H1 (cell line): ENCODE measurements at regions not wholly inside any gene's neighbourhood (a gene's known extent, or its start where the extent isn't known, plus 50 kb on each side); places are given as distances from the start of the nearest gene placed in this dataset.

ENCODE experiments used
- CTCF ChIA-PET: fragments of 300-600 bp; sonication (Branson Sonifier 250); formaldehyde crosslinking; loops from one replicate; lab custom pipeline; 2021; ENCODE audit not compliant: partially characterized antibody; lab: Charles Lee
- POLR2A ChIA-PET: fragments of 300-600 bp; sonication (Branson Sonifier 250); formaldehyde crosslinking; loops from one replicate; lab custom pipeline; 2021; ENCODE audit warnings: inconsistent platforms; ENCODE audit not compliant: partially characterized antibody; lab: Charles Lee
- DNase-seq, 2 experiments: peaks; one replicate each; pipeline versions ENCODE4 v3.0.0 to v3.0.0-alpha.2; 2010 to 2022; ENCODE audit warnings: low spot score in 2 of 2, low read depth in 1 of 2, mixed read lengths in 1 of 2
- FAIRE-seq: peaks from 2 replicates; lab custom pipeline; 2011; peaks lifted over from hg19 to GRCh38; lab: Jason Lieb, UNC
- H2AFZ ChIP-seq: 2 replicates; pipeline ENCODE4 v1.8.1; 2012; ENCODE audit warnings: low read length, inconsistent platforms
- H2AK5ac ChIP-seq: 2 replicates; pipeline ENCODE4 v1.6.1; 2013; ENCODE audit warnings: low read depth, low read length
- H2BK120ac ChIP-seq: replicated peaks from 2 replicates; pipeline ENCODE3; 2013; ENCODE audit warnings: low read depth, low read length, inconsistent platforms
- H2BK12ac ChIP-seq: 2 replicates; pipeline ENCODE4 v1.6.1; 2013; ENCODE audit warnings: low read depth, low read length
- H2BK15ac ChIP-seq: 2 replicates; pipeline ENCODE4 v1.6.1; 2013; ENCODE audit warnings: low read length
- H2BK20ac ChIP-seq: 2 replicates; pipeline ENCODE4 v1.6.1; 2013; ENCODE audit warnings: low read length
- H2BK5ac ChIP-seq: 2 replicates; pipeline ENCODE4 v1.6.1; 2013; ENCODE audit warnings: low read depth, low read length
- H3K14ac ChIP-seq: 2 replicates; pipeline ENCODE4 v1.6.1; 2013; ENCODE audit warnings: inconsistent platforms; ENCODE audit not compliant: insufficient read length
- H3K18ac ChIP-seq: 2 replicates; pipeline ENCODE4 v1.6.1; 2013; ENCODE audit warnings: low read length; ENCODE audit errors: extremely low read depth
- H3K23ac ChIP-seq: 2 replicates; pipeline ENCODE4 v1.6.1; 2013; ENCODE audit warnings: inconsistent platforms; ENCODE audit not compliant: insufficient read length
- H3K23me2 ChIP-seq: 2 replicates; pipeline ENCODE4 v1.6.1; 2013; ENCODE audit warnings: low read depth, low read length
- H3K27ac ChIP-seq: 2 replicates; pipeline ENCODE4 v1.6.1; 2011; ENCODE audit warnings: low read depth, low read length, inconsistent platforms
- H3K27me3 ChIP-seq, 4 experiments: replicated peaks in 1 of 4; 1 replicate in 1 of 4; 2 replicates in 3 of 4; pipeline versions ENCODE4 v1.6.1 to v1.8.1; 2011 to 2013; ENCODE audit warnings: low read length in 3 of 4, mild to moderate bottlenecking in 3 of 4, inconsistent platforms in 2 of 4, mixed read lengths in 2 of 4, moderate library complexity in 1 of 4; ENCODE audit not compliant: control insufficient read depth in 3 of 4, insufficient read depth in 3 of 4; ENCODE audit errors: extremely low read depth in 1 of 4
- H3K36me3 ChIP-seq, 4 experiments: 2 replicates each; pipeline versions ENCODE4 v1.6.1 to v1.8.1; 2011 to 2013; ENCODE audit warnings: mild to moderate bottlenecking in 4 of 4, low read length in 3 of 4, moderate library complexity in 2 of 4, control low read depth in 1 of 4, inconsistent platforms in 1 of 4; ENCODE audit not compliant: insufficient read depth in 4 of 4, control insufficient read depth in 2 of 4
- H3K4ac ChIP-seq: replicated peaks from 2 replicates; pipeline ENCODE3; 2013; ENCODE audit warnings: low read length, low read depth, mixed read lengths, inconsistent platforms; ENCODE audit not compliant: insufficient read length
- H3K4me1 ChIP-seq, 4 experiments: replicated peaks in 1 of 4; 1 replicate in 1 of 4; 2 replicates in 3 of 4; pipeline versions ENCODE4 v1.6.1 to v1.8.1; 2011 to 2013; ENCODE audit warnings: low read length in 3 of 4, inconsistent platforms in 2 of 4, mixed read lengths in 1 of 4; ENCODE audit not compliant: insufficient read depth in 4 of 4, control insufficient read depth in 3 of 4
- H3K4me2 ChIP-seq, 2 experiments: 2 replicates each; pipeline versions ENCODE4 v1.6.1 to v1.8.1; 2011 to 2013; ENCODE audit warnings: low read depth in 2 of 2, low read length in 2 of 2, control low read depth in 1 of 2, inconsistent platforms in 1 of 2, mild to moderate bottlenecking in 1 of 2; ENCODE audit not compliant: insufficient read depth in 1 of 2
- H3K4me3 ChIP-seq, 4 experiments: fragments of 200-600, 300-600 bp in 1 of 4; sonication (generic), shearing (Covaris generic), sonication (Bioruptor Twin) in 1 of 4; 2 replicates each; pipeline versions ENCODE4 v1.5.1 to v1.8.1; 2011 to 2016; ENCODE audit warnings: low read length in 4 of 4, low read depth in 3 of 4, control low read depth in 2 of 4, inconsistent platforms in 2 of 4, mild to moderate bottlenecking in 2 of 4, mixed read lengths in 1 of 4, moderate library complexity in 1 of 4; ENCODE audit not compliant: insufficient read depth in 2 of 4; ENCODE audit errors: extremely low read depth in 1 of 4
- H3K56ac ChIP-seq: replicated peaks from 2 replicates; pipeline ENCODE3; 2013; ENCODE audit warnings: low read depth, mild to moderate bottlenecking, mixed read lengths, low read length, inconsistent platforms; ENCODE audit not compliant: insufficient read length
- H3K79me1 ChIP-seq: 2 replicates; pipeline ENCODE4 v1.6.1; 2013; ENCODE audit warnings: low read depth, low read length, control low read depth
- H3K79me2 ChIP-seq, 2 experiments: 2 replicates each; pipeline versions ENCODE4 v1.6.1 to v1.8.1; 2012 to 2013; ENCODE audit warnings: low read length in 2 of 2, mild to moderate bottlenecking in 2 of 2, inconsistent platforms in 1 of 2; ENCODE audit not compliant: insufficient read depth in 2 of 2, control insufficient read depth in 1 of 2
- H3K9ac ChIP-seq, 4 experiments: replicated peaks in 1 of 4; 1 replicate in 1 of 4; 2 replicates in 3 of 4; pipeline versions ENCODE4 v1.6.1 to v1.8.1; 2011 to 2013; ENCODE audit warnings: low read depth in 3 of 4, low read length in 3 of 4, control low read depth in 2 of 4, mild to moderate bottlenecking in 2 of 4, moderate library complexity in 2 of 4, inconsistent platforms in 1 of 4; ENCODE audit errors: extremely low read depth in 1 of 4
- H3K9me3 ChIP-seq, 2 experiments: 2 replicates each; pipeline versions ENCODE4 v1.6.1 to v1.8.1; 2012 to 2013; ENCODE audit warnings: mild to moderate bottlenecking in 2 of 2, moderate library complexity in 2 of 2, control low read depth in 1 of 2, inconsistent platforms in 1 of 2, low read depth in 1 of 2, low read length in 1 of 2, mixed read lengths in 1 of 2; ENCODE audit not compliant: insufficient read depth in 2 of 2
- H4K20me1 ChIP-seq, 2 experiments: replicated peaks in 1 of 2; 2 replicates each; pipeline versions ENCODE3 to v1.8.1; 2011 to 2013; ENCODE audit warnings: inconsistent platforms in 2 of 2, low read length in 2 of 2, mild to moderate bottlenecking in 1 of 2; ENCODE audit not compliant: insufficient read depth in 2 of 2, control insufficient read depth in 1 of 2
- H4K5ac ChIP-seq: 2 replicates; pipeline ENCODE4 v1.6.1; 2013; ENCODE audit warnings: low read length, low read depth, mixed read lengths, inconsistent platforms; ENCODE audit not compliant: insufficient read length
- H4K8ac ChIP-seq: 2 replicates; pipeline ENCODE4 v1.8.0; 2013; ENCODE audit warnings: mild to moderate bottlenecking, moderate library complexity, low read length, inconsistent platforms; ENCODE audit not compliant: insufficient read depth; ENCODE audit errors: extremely low read depth
- H4K91ac ChIP-seq: replicated peaks from 2 replicates; pipeline ENCODE3; 2013; ENCODE audit warnings: low read length, mixed read lengths, inconsistent platforms; ENCODE audit not compliant: insufficient read length
- BCL11A ChIP-seq, 2 experiments: IDR thresholded peaks; one replicate each; pipeline ENCODE4 v1.6.1; 2011; ENCODE audit warnings: low read depth in 2 of 2, low read length in 2 of 2, mild to moderate bottlenecking in 2 of 2
- CHD1 ChIP-seq: IDR thresholded peaks from 2 replicates; pipeline ENCODE4 v1.6.1; 2012; ENCODE audit warnings: low read depth, low read length, improper control_type of control experiment
- RAD21 ChIP-seq, 2 experiments: IDR thresholded peaks in 1 of 2; conservative IDR thresholded peaks in 1 of 2; 2 replicates each; pipeline ENCODE4 v1.6.1; 2011; ENCODE audit warnings: low read depth in 2 of 2, low read length in 2 of 2, improper control_type of control experiment in 1 of 2, inconsistent platforms in 1 of 2, mild to moderate bottlenecking in 1 of 2, moderate library complexity in 1 of 2
- TCF12 ChIP-seq: IDR thresholded peaks from 2 replicates; pipeline ENCODE4 v1.6.1; 2011; ENCODE audit warnings: low read depth, mild to moderate bottlenecking, low read length
- WGBS, 2 experiments: shearing (Covaris generic) in 1 of 2; methylation state at CpG; one replicate each; pipeline versions ENCODE4 v1.1.6 to v1.1.7; 2013 to 2015; ENCODE audit warnings: low lambda C conversion rate in 2 of 2, mixed read lengths in 2 of 2, inconsistent platforms in 1 of 2, low coverage in 1 of 2, missing lambda C conversion rate in 1 of 2; ENCODE audit not compliant: insufficient replicate concordance in 2 of 2, insufficient coverage in 1 of 2, insufficient read length in 1 of 2; ENCODE audit errors: extremely low coverage in 1 of 2, missing lambda C conversion rate in 1 of 2; 5-methylcytosine and 5-hydroxymethylcytosine counted together

DNA sequence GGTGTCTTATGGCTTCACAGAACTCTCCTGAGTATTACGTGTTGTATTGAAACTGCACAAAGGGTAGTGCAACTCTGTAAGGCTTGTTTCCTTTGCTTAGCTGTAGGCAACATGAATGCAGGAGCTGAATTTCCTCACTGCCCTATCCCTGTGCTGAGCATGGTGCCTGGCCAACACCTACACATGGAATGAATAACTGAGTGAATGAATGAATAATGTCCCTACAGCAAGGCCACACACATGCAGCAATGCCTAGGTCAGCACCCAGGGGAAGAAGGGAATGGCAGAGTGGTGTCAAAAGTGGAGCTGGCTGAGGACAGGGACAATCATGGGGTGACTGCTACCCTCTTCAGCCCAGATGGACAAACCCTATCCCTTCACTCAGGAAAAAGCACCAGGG, 655.9 kb downstream of the PTPRU start:
- H3K9ac ChIP-seq: no peak overlapping the region
- no peak overlapping the region for H2BK12ac ChIP-seq
- no peak overlapping the region for H2AK5ac ChIP-seq
- H4K91ac ChIP-seq: no peak overlapping the region
- no peak for FAIRE-seq
- no peak overlapping the region for H3K18ac ChIP-seq
- no peaks in the 10 kb centered on the region for H3K79me1 ChIP-seq
- no peaks in the 10 kb centered on the region for H3K79me2 ChIP-seq
- no peak overlapping the region for H3K4me2 ChIP-seq
- DNase-seq: no peak
- no peak overlapping the region for H2BK20ac ChIP-seq
- no peak overlapping the region for H3K4me3 ChIP-seq
- H2AFZ ChIP-seq: no peak overlapping the region
- 0 out of 2 replicates have a peak, but pooled peaks cover 2% of the 10 kb centered on the region for H3K23me2 ChIP-seq
- no peak overlapping the region for H3K27ac ChIP-seq
- no peak overlapping the region for H2BK120ac ChIP-seq
- WGBS, 2 experiments: 94% methylated on average over 1 of the region's 1 CpG; no CpG with 5 or more reads in 1 of the 2 experiments
- H3K9me3 ChIP-seq: no peaks in the 10 kb centered on the region
- H4K20me1 ChIP-seq: no peaks in the 10 kb centered on the region
- TF ChIP-seq RAD21 (IDR thresholded peaks at IDR 0.05 in 1 of 2, conservative IDR thresholded peaks at IDR 0.05 in 1 of 2; ENCODE audit: low read depth in 2 of 2, low read length in 2 of 2) (no peak), CHD1 (no peak), BCL11A (IDR thresholded peaks at IDR 0.05; ENCODE audit: low read depth in 2 of 2, low read length in 2 of 2) (no peak), TCF12 (no peak)
- no peak overlapping the region for H2BK15ac ChIP-seq
- H3K27me3 ChIP-seq: no peaks in the 10 kb centered on the region
- H4K8ac ChIP-seq: no peak overlapping the region
- no peak overlapping the region for H3K56ac ChIP-seq
- no peak overlapping the region for H3K4ac ChIP-seq
- CTCF ChIA-PET: interaction anchor here (1.0 kb wide), 1 partner anchor 158 kb away, joined by 3 read pairs; no protein-coding TSS in a partner anchor
- no peak overlapping the region for H3K23ac ChIP-seq
- H4K5ac ChIP-seq: no peak overlapping the region
- H2BK5ac ChIP-seq: no peak overlapping the region
- H3K14ac ChIP-seq: no peak overlapping the region
- H3K36me3 ChIP-seq: no peaks in the 10 kb centered on the region
- POLR2A ChIA-PET: no interaction called here
- peaks cover 0 to 9% (median under 1%) of the 10 kb centered on the region in 4 experiments; a peak in 3 of 7 replicates for H3K4me1 ChIP-seq
